ENCODE measurements at regions not wholly inside any gene's neighbourhood (a gene's known extent, or its start where the extent isn't known, plus 50 kb on each side); places are given as distances from the start of the nearest gene placed in this dataset.
"Not testable (repeated sequence)": the region's sequence is repeated elsewhere in the genome, so short reads cannot be mapped to it uniquely, and the experiment has no call there.

DNA sequence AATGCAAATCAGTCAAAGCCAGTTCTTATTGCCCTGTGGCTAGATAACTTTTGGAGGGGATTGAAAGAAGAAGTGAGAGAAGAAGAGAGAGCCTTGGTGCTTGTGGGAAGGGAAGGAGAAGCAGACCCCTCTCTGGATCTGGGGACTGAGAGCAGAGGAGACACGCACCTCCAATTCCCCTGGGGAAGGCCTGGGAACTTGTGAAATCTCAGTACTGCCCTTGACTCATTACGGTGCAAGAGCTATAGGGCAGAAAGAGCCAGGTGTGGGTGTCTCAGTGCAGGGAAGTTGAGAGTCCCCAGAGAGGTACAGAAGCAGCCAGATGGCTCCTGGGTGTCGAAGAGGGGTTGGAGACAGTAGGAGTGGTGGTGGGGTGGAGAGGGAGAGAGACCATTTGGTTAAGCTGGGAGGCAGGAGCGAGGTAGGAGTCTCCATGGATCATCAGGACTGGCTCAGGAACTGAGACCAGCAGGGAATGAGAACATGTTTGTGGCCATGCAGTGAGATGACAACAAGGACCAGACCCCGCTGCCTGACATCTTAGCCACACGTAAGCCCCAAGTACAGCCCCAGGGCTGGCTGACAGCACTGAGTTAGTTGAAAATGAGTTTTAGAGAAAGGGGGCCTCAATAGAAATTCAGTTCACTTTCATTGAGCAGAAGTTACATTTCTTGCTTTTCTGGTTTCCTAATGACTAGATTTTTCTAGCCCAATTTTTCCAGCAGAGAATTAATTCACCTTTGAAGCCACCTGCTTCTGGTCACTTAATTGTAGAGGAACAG, 238.2 kb downstream of the BUB3 start:
- Histone ChIP-seq H3K9me3 (ENCODE audit: control insufficient read depth, insufficient read depth, low read length) (peaks cover 49% of the 10 kb centered on the region), H3K27ac (ENCODE audit: low read depth, low read length) (no peak overlapping the region), H3K4me3 (ENCODE audit: low read depth, low read length) (no peak overlapping the region), H3K27me3 (ENCODE audit: control insufficient read depth, insufficient read depth, low read length) (no peaks in the 10 kb centered on the region)
- no peak for DNase-seq (ENCODE audit: low read depth, low spot score)
- TF ChIP-seq, protein P1, sequence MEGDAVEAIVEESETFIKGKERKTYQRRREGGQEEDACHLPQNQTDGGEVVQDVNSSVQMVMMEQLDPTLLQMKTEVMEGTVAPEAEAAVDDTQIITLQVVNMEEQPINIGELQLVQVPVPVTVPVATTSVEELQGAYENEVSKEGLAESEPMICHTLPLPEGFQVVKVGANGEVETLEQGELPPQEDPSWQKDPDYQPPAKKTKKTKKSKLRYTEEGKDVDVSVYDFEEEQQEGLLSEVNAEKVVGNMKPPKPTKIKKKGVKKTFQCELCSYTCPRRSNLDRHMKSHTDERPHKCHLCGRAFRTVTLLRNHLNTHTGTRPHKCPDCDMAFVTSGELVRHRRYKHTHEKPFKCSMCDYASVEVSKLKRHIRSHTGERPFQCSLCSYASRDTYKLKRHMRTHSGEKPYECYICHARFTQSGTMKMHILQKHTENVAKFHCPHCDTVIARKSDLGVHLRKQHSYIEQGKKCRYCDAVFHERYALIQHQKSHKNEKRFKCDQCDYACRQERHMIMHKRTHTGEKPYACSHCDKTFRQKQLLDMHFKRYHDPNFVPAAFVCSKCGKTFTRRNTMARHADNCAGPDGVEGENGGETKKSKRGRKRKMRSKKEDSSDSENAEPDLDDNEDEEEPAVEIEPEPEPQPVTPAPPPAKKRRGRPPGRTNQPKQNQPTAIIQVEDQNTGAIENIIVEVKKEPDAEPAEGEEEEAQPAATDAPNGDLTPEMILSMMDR (IDR thresholded peaks at IDR 0.05; ENCODE audit: low read depth, low read length), result no peak
- CTCF ChIA-PET, result no interaction called here
- POLR2A ChIA-PET, result no interaction called here

DNA sequence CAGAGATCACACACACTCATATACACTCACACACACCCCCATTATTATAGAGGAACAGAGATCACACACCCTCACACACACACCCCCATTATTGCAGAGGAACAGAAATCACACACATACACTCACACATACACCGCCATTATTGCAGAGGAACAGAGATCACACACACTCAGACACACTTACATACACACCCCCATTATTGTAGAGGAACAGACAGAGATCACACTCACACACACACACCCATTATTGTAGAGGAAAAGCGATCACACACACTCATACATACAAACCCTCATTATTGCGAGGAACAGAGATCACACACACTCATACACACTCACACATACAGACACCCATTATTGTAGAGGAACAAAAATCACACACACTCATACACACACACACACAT, 239.0 kb downstream of the BUB3 start:
- ChIA-PET POLR2A (no interaction called here), CTCF (no interaction called here)
- Histone ChIP-seq H3K27ac (ENCODE audit: low read depth, low read length) (no peak overlapping the region), H3K4me3 (ENCODE audit: low read depth, low read length) (no peak overlapping the region), H3K27me3 (ENCODE audit: control insufficient read depth, insufficient read depth, low read length) (no peaks in the 10 kb centered on the region), H3K9me3 (ENCODE audit: control insufficient read depth, insufficient read depth, low read length) (peaks cover 47% of the 10 kb centered on the region)
- TF ChIP-seq, protein P1 (IDR thresholded peaks at IDR 0.05; ENCODE audit: low read depth, low read length), result no peak
- DNase-seq (ENCODE audit: low read depth, low spot score), result no peak

DNA sequence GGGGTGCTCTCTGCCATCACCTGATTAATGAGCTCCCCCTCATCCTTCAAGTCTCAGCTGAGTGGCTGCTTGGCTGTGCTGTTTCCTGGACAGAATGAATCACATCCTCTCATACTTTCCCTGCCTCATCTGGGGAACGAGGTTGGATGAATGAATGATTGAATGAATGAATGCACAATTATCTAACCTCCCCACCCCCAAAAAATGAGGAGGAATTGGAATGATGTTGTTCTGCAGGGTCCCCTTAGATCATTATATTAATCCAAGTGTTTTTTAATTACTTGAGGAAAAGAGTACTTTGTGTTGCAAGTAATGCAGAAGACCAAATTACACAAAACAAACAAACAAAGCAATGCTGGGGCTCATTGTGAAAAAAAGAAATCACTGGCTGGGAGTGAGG, 240.2 kb downstream of the BUB3 start:
- H3K9me3 ChIP-seq (ENCODE audit: control insufficient read depth, insufficient read depth, low read length), result peaks cover 50% of the 10 kb centered on the region
- POLR2A ChIA-PET, result no interaction called here
- TF ChIP-seq, protein P1 (IDR thresholded peaks at IDR 0.05; ENCODE audit: low read depth, low read length), result no peak
- CTCF ChIA-PET, result no interaction called here
- H3K27me3 ChIP-seq (ENCODE audit: control insufficient read depth, insufficient read depth, low read length), result no peaks in the 10 kb centered on the region
- H3K4me3 ChIP-seq (ENCODE audit: low read depth, low read length), result no peak overlapping the region
- H3K27ac ChIP-seq (ENCODE audit: low read depth, low read length), result no peak overlapping the region
- no peak for DNase-seq (ENCODE audit: low read depth, low spot score)

DNA sequence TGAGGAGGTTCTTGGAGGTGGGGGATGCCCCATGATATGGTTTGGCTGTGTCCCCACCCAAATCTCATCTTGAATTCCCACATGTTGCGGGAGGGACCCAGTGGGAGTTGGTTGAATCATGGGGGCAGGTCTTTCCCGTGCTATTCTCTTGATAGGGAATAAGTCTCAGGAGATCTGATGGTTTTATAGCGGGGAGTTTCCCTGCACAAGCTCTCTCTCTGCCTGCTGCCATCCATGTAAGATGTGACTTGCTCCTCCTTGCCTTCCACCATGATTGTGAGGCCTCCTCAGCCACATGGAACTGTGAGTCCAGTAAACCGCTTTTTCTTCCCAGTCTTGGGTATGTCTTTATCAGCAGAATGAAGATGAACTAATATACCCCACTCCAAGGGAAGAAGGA, 241.0 kb downstream of the BUB3 start:
- POLR2A ChIA-PET; H3K27ac ChIP-seq (ENCODE audit: low read depth, low read length); H3K4me3 ChIP-seq (ENCODE audit: low read depth, low read length); H3K27me3 ChIP-seq (ENCODE audit: control insufficient read depth, insufficient read depth, low read length); DNase-seq (ENCODE audit: low read depth, low spot score); CTCF ChIA-PET: not testable (repeated sequence)
- peaks cover 56% of the 10 kb centered on the region for H3K9me3 ChIP-seq (ENCODE audit: control insufficient read depth, insufficient read depth, low read length)

DNA sequence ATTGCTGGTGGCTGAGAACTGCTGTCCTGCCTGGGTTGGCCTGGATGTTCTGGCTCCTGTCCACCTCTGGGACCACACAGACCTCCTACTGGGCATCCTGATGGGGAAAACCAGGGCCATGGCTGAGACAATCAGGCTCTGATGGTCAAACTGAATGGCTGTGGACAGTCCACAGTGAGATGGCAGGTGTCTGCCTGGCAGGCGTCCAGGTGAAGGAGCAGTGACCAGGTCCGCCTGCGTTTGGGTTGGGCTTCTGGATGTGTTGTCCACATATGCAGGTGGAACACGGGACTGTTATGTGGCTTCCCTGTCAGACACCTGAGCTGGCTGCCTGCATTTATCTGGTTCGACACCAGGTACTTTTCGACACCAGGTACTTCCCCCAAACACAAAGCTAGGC, 241.7 kb downstream of the BUB3 start:
- POLR2A ChIA-PET, result no interaction called here
- CTCF ChIA-PET, result no interaction called here
- Histone ChIP-seq H3K27ac (ENCODE audit: low read depth, low read length) (no peak overlapping the region), H3K9me3 (ENCODE audit: control insufficient read depth, insufficient read depth, low read length) (peaks cover 56% of the 10 kb centered on the region), H3K4me3 (ENCODE audit: low read depth, low read length) (no peak overlapping the region), H3K27me3 (ENCODE audit: control insufficient read depth, insufficient read depth, low read length) (no peaks in the 10 kb centered on the region)
- TF ChIP-seq, protein P1 (IDR thresholded peaks at IDR 0.05; ENCODE audit: low read depth, low read length), result no peak
- no peak for DNase-seq (ENCODE audit: low read depth, low spot score)

Measured in AG04450 (cell line).